Smooth muscle cell (in vitro differentiated cells): ENCODE measurements at regions not wholly inside any gene's neighbourhood (a gene's known extent, or its start where the extent isn't known, plus 50 kb on each side); places are given as distances from the start of the nearest gene placed in this dataset.

Source experiments
- DNase-seq: peaks from one replicate; lab custom pipeline; 2025; ENCODE audit not compliant: unreplicated experiment; lab: John Stamatoyannopoulos, UW
- H2AFZ ChIP-seq: fragments of 200-600 bp; sonication (generic); 2 replicates; pipeline ENCODE4 v1.6.0; 2016; ENCODE audit warnings: antibody characterized with exemption, low read depth, mild to moderate bottlenecking
- H3F3A ChIP-seq: fragments of 200-600 bp; sonication (generic); 2 replicates; pipeline ENCODE4 v1.6.0; 2017; ENCODE audit warnings: antibody characterized with exemption, low read depth
- H3K27ac ChIP-seq: fragments of 200-600 bp; sonication (generic); 2 replicates; pipeline ENCODE4 v1.5.1; 2016; ENCODE audit warnings: low read depth, mild to moderate bottlenecking
- H3K27me3 ChIP-seq: fragments of 200-600 bp; sonication (generic); 2 replicates; pipeline ENCODE4 v1.6.1; 2016; ENCODE audit warnings: low read depth, mild to moderate bottlenecking
- H3K36me3 ChIP-seq: fragments of 200-600 bp; sonication (generic); 2 replicates; pipeline ENCODE4 v1.5.1; 2016; ENCODE audit warnings: low read depth
- H3K4me1 ChIP-seq: fragments of 200-600 bp; sonication (generic); 2 replicates; pipeline ENCODE4 v1.5.1; 2016; ENCODE audit warnings: low read depth
- H3K4me2 ChIP-seq: fragments of 200-600 bp; sonication (generic); 2 replicates; pipeline ENCODE4 v1.6.0; 2016; ENCODE audit warnings: mild to moderate bottlenecking
- H3K4me3 ChIP-seq: fragments of 200-600 bp; sonication (generic); 2 replicates; pipeline ENCODE4 v1.5.1; 2016; ENCODE audit warnings: mild to moderate bottlenecking
- H3K79me2 ChIP-seq: fragments of 200-600 bp; sonication (generic); 2 replicates; pipeline ENCODE4 v1.6.0; 2016; ENCODE audit warnings: low read depth, mild to moderate bottlenecking
- H3K9ac ChIP-seq: fragments of 200-600 bp; sonication (generic); 2 replicates; pipeline ENCODE4 v1.6.0; 2016; ENCODE audit warnings: low read depth
- H3K9me3 ChIP-seq: fragments of 200-600 bp; sonication (generic); replicated peaks from 2 replicates; pipeline ENCODE4 v1.5.1; 2016; ENCODE audit warnings: low read depth
- H4K20me1 ChIP-seq: fragments of 200-600 bp; sonication (generic); 2 replicates; pipeline ENCODE4 v1.6.0; 2016; ENCODE audit warnings: low read depth
- CTCF ChIP-seq: fragments of 200-600 bp; sonication (generic); IDR thresholded peaks from 2 replicates; pipeline ENCODE4 v1.5.1; 2017; ENCODE audit warnings: borderline replicate concordance, mild to moderate bottlenecking, antibody characterized with exemption; ENCODE audit not compliant: insufficient read depth, poor library complexity, severe bottlenecking
- WGBS: methylation state at CpG from one replicate; pipeline ENCODE4 v1.1.7; 2016; ENCODE audit warnings: low lambda C conversion rate; 5-methylcytosine and 5-hydroxymethylcytosine counted together

- H3F3A ChIP-seq, result no peaks in the 10 kb centered on the region
- DNase-seq, result no peak
- WGBS, result 78% methylated on average over 5 of the region's 5 CpGs
Measured at GRCh38 chr9:126127591-126127990, 199.0 kb upstream of the MVB12B start.

DNA sequence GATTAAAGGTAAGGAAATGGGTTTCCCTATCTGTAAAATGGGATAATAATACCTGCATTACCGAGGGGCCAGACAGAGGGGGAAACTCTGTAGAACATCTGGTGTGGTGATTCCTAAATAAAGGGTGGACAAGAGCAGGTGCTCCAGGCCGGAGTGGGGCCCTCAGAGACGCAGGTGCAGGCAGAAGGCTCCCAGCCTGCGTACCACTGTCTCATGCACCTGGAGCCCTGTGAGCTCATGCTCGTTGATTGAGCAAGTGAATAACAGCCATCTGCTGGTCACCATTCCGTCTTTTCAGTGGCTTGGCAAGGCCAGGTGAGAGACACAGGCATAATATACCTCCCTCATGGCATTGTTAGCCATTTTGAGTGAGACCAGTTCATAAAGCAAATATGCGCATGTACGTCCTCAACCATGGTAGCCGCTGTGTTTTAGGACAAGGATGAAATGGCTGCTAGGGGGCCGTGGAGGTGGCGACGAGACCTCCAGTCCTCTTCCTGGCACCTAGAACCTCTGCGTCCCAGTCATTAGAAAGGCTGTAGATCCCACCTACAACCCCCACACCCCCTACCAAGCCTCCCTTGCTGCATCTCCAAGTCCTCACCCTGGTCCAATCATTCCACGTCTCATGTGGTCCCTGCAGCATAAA lies 198.0 kb upstream of the MVB12B start:
- peaks cover 43% of the 10 kb centered on the region for H3K27me3 ChIP-seq
- H3K4me2 ChIP-seq, result no peak overlapping the region
- no peaks in the 10 kb centered on the region for H3K4me1 ChIP-seq
- WGBS, result 90% methylated on average over 14 of the region's 14 CpGs
- no peak overlapping the region for H3K27ac ChIP-seq
- H3K79me2 ChIP-seq, result no peaks in the 10 kb centered on the region
- H3K9ac ChIP-seq, result no peak overlapping the region
- no peaks in the 10 kb centered on the region for H3F3A ChIP-seq
- H3K36me3 ChIP-seq, result no peaks in the 10 kb centered on the region
- no peak for TF ChIP-seq CTCF
- no peaks in the 10 kb centered on the region for H4K20me1 ChIP-seq
- H3K4me3 ChIP-seq, result no peak overlapping the region
- H2AFZ ChIP-seq, result no peak overlapping the region
- no peaks in the 10 kb centered on the region for H3K9me3 ChIP-seq
- no peak for DNase-seq

More at GRCh38 chr9:126127591-126127990, 199.0 kb upstream of the MVB12B start:
- no peak overlapping the region for H3K4me2 ChIP-seq
- H3K36me3 ChIP-seq, result no peaks in the 10 kb centered on the region
- no peak overlapping the region for H2AFZ ChIP-seq
- H3K4me3 ChIP-seq, result no peak overlapping the region
- no peak overlapping the region for H3K27ac ChIP-seq
- H3K9me3 ChIP-seq, result no peaks in the 10 kb centered on the region
- H3K27me3 ChIP-seq, result peaks cover 54% of the 10 kb centered on the region
- TF ChIP-seq CTCF, result no peak
- no peaks in the 10 kb centered on the region for H3K79me2 ChIP-seq
- H3K9ac ChIP-seq, result no peak overlapping the region
- H4K20me1 ChIP-seq, result no peaks in the 10 kb centered on the region
- H3K4me1 ChIP-seq, result no peaks in the 10 kb centered on the region

GRCh38 chr9:126131066-126132010 lies 195.3 kb upstream of the MVB12B start:
- Histone ChIP-seq H3K9ac (no peak overlapping the region), H2AFZ (no peak overlapping the region), H3K27me3 (peaks cover 35% of the 10 kb centered on the region), H3K9me3 (no peaks in the 10 kb centered on the region), H3K36me3 (no peaks in the 10 kb centered on the region), H4K20me1 (no peaks in the 10 kb centered on the region), H3K27ac (no peak overlapping the region), H3K4me1 (no peaks in the 10 kb centered on the region), H3F3A (no peaks in the 10 kb centered on the region), H3K79me2 (no peaks in the 10 kb centered on the region), H3K4me2 (no peak overlapping the region), H3K4me3 (no peak overlapping the region)
- no peak for DNase-seq
- TF ChIP-seq CTCF, result no peak
- WGBS, result 86% methylated on average over 16 of the region's 16 CpGs
